AG10803 (cell line): ENCODE measurements at regions not wholly inside any gene's neighbourhood (a gene's known extent, or its start where the extent isn't known, plus 50 kb on each side); places are given as distances from the start of the nearest gene placed in this dataset.
A peak's percentile ranks its signal among the peaks of the same experiment; 100 is the strongest.

Source experiments
- DNase-seq: peaks from one replicate; pipeline ENCODE4 v3.0.0; 2010; ENCODE audit warnings: low read depth
- H3K4me3 ChIP-seq: 2 replicates; pipeline ENCODE4 v1.5.1; 2011; ENCODE audit warnings: mild to moderate bottlenecking, low read length, control low read depth
- CTCF ChIP-seq: conservative IDR thresholded peaks from 2 replicates; pipeline ENCODE4 v1.5.1; 2011; ENCODE audit warnings: mild to moderate bottlenecking, low read length, control low read depth, inconsistent platforms

GRCh38 chr17:63109661-63110060 is 143.6 kb downstream of the TANC2 start:
- TF ChIP-seq CTCF, result no peak
- no peak for DNase-seq
- no peak overlapping the region for H3K4me3 ChIP-seq

GRCh38 chr17:63113167-63113566 is 147.1 kb downstream of the TANC2 start:
- no peak for TF ChIP-seq CTCF

GRCh38 chr17:63116228-63116627 is 150.2 kb downstream of the TANC2 start:
- no peak overlapping the region for H3K4me3 ChIP-seq
- DNase-seq, result no peak
- no peak for TF ChIP-seq CTCF

More at GRCh38 chr17:63113167-63113566, 147.1 kb downstream of the TANC2 start:
- no peak for DNase-seq
- no peak overlapping the region for H3K4me3 ChIP-seq

- peak; percentile 21 for DNase-seq
Measured at GRCh38 chr17:63116967-63117830, 151.2 kb downstream of the TANC2 start.

DNA sequence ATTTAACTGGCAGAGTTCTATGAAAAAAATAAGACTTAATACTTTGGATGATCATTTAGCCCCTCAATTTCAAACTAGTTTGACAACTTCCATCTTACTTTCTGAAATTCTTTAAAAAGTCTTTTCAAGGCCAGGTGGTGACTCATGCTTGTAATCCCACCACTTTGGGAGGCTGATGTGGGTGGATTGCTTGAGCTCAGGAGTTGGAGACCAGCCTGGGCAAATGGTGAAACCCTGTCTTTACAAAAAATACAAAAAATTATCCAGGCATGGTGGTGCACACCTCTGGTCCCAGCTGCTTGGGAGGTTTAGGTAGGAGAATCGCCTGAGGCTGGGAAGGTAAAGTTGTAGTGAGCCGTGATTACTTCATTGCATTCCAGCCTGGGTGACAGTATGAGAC is 154.4 kb downstream of the TANC2 start:
- no peak overlapping the region for H3K4me3 ChIP-seq
- peak; percentile 12 for DNase-seq
- no peak for TF ChIP-seq CTCF

More at GRCh38 chr17:63116967-63117830, 151.2 kb downstream of the TANC2 start:
- no peak for TF ChIP-seq CTCF
- no peak overlapping the region for H3K4me3 ChIP-seq

GRCh38 chr17:63124536-63124935 is 158.5 kb downstream of the TANC2 start:
- H3K4me3 ChIP-seq, result no peak overlapping the region
- no peak for TF ChIP-seq CTCF
- no peak for DNase-seq

DNA sequence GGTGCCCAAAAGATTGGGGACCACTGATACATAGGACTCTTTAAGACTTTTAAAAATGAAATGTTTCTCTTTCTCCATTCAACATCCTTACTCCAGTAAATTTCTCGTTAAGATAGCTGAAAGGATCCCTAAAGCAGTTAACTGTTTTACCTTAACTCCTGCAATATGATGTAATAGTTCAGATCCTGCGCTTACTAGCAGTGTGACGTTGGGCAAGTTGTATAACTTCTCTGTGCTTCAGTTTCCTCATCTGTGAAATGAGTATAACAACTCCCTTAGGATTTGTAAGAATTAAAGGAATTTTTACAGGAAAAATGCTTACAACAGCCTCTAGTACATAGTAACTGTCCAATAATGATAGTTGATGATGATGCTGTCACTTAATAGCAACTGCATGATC is 158.9 kb downstream of the TANC2 start:
- peak; percentile 13 for DNase-seq
- no peak for TF ChIP-seq CTCF
- H3K4me3 ChIP-seq, result no peak overlapping the region
